ENCODE measurements at regions not wholly inside any gene's neighbourhood (a gene's known extent, or its start where the extent isn't known, plus 50 kb on each side); places are given as distances from the start of the nearest gene placed in this dataset.

- no peak for TF ChIP-seq ZBTB7A (IDR thresholded peaks at IDR 0.05; ENCODE audit: low read depth)
- TF ChIP-seq FOXM1 (IDR thresholded peaks at IDR 0.05; ENCODE audit: borderline replicate concordance, low read depth), result no peak
- no peak for TF ChIP-seq USF1 (IDR thresholded peaks at IDR 0.05)
- no peak for TF ChIP-seq CEBPB (IDR thresholded peaks at IDR 0.05)
- no peak for TF ChIP-seq TCF12 (IDR thresholded peaks at IDR 0.05; ENCODE audit: low read depth)
These were observed 142.5 kb upstream of the DNAJC10 start for GRCh38 chr2:182573553-182573952.

GRCh38 chr2:182577816-182578215 is 138.2 kb upstream of the DNAJC10 start:
- TF ChIP-seq USF1 (IDR thresholded peaks at IDR 0.05) (no peak), FOXM1 (IDR thresholded peaks at IDR 0.05; ENCODE audit: borderline replicate concordance, low read depth) (no peak), TEAD4 (IDR thresholded peaks at IDR 0.05) (no peak), YY1 (IDR thresholded peaks at IDR 0.05; ENCODE audit: low read depth) (no peak), NFIC (IDR thresholded peaks at IDR 0.05) (no peak), TAF1 (IDR thresholded peaks at IDR 0.05; ENCODE audit: low read depth) (no peak), EP300 (IDR thresholded peaks at IDR 0.05; ENCODE audit: borderline replicate concordance) (no peak)

GRCh38 chr2:182581196-182581935 is 134.7 kb upstream of the DNAJC10 start:
- TF ChIP-seq TEAD4 (IDR thresholded peaks at IDR 0.05) (no peak), RAD21 (IDR thresholded peaks at IDR 0.05; ENCODE audit: low read depth) (no peak), CREB1 (IDR thresholded peaks at IDR 0.05; ENCODE audit: low read depth) (no peak), EGR1 (IDR thresholded peaks at IDR 0.05) (no peak)

- TF ChIP-seq CEBPB (IDR thresholded peaks at IDR 0.05) (no peak), NFIC (IDR thresholded peaks at IDR 0.05) (no peak), TEAD4 (IDR thresholded peaks at IDR 0.05) (no peak), TAF1 (IDR thresholded peaks at IDR 0.05; ENCODE audit: low read depth) (no peak), CREB1 (IDR thresholded peaks at IDR 0.05; ENCODE audit: low read depth) (no peak), MAX (IDR thresholded peaks at IDR 0.05) (no peak), REST (IDR thresholded peaks at IDR 0.05; ENCODE audit: low read depth) (no peak), TCF12 (IDR thresholded peaks at IDR 0.05; ENCODE audit: low read depth) (no peak), EGR1 (IDR thresholded peaks at IDR 0.05) (no peak), EP300 (IDR thresholded peaks at IDR 0.05; ENCODE audit: borderline replicate concordance) (no peak), RAD21 (IDR thresholded peaks at IDR 0.05; ENCODE audit: low read depth) (no peak), ZBTB7A (IDR thresholded peaks at IDR 0.05; ENCODE audit: low read depth) (no peak), FOXM1 (IDR thresholded peaks at IDR 0.05; ENCODE audit: borderline replicate concordance, low read depth) (no peak), USF1 (IDR thresholded peaks at IDR 0.05) (no peak), YY1 (IDR thresholded peaks at IDR 0.05; ENCODE audit: low read depth) (no peak)
These were observed 131.6 kb upstream of the DNAJC10 start for GRCh38 chr2:182584462-182584861.

- TF ChIP-seq YY1 (IDR thresholded peaks at IDR 0.05; ENCODE audit: low read depth) (no peak), RAD21 (IDR thresholded peaks at IDR 0.05; ENCODE audit: low read depth) (no peak), ZBTB7A (IDR thresholded peaks at IDR 0.05; ENCODE audit: low read depth) (no peak), MAX (IDR thresholded peaks at IDR 0.05) (no peak), TAF1 (IDR thresholded peaks at IDR 0.05; ENCODE audit: low read depth) (no peak)
These were observed 131.1 kb upstream of the DNAJC10 start for GRCh38 chr2:182585001-182585400.

GRCh38 chr2:182585430-182585829 is 130.6 kb upstream of the DNAJC10 start:
- TF ChIP-seq NFIC (IDR thresholded peaks at IDR 0.05) (no peak), MAX (IDR thresholded peaks at IDR 0.05) (no peak), EGR1 (IDR thresholded peaks at IDR 0.05) (no peak), EP300 (IDR thresholded peaks at IDR 0.05; ENCODE audit: borderline replicate concordance) (no peak)

- TF ChIP-seq YY1 (IDR thresholded peaks at IDR 0.05; ENCODE audit: low read depth), result no peak
- no peak for TF ChIP-seq MAX (IDR thresholded peaks at IDR 0.05)
- no peak for TF ChIP-seq TAF1 (IDR thresholded peaks at IDR 0.05; ENCODE audit: low read depth)
- TF ChIP-seq USF1 (IDR thresholded peaks at IDR 0.05), result no peak
- no peak for TF ChIP-seq TCF12 (IDR thresholded peaks at IDR 0.05; ENCODE audit: low read depth)
- no peak for TF ChIP-seq EGR1 (IDR thresholded peaks at IDR 0.05)
- no peak for TF ChIP-seq RAD21 (IDR thresholded peaks at IDR 0.05; ENCODE audit: low read depth)
- no peak for TF ChIP-seq ZBTB7A (IDR thresholded peaks at IDR 0.05; ENCODE audit: low read depth)
- no peak for TF ChIP-seq EP300 (IDR thresholded peaks at IDR 0.05; ENCODE audit: borderline replicate concordance)
- TF ChIP-seq TEAD4 (IDR thresholded peaks at IDR 0.05), result no peak
- no peak for TF ChIP-seq NFIC (IDR thresholded peaks at IDR 0.05)
- TF ChIP-seq CREB1 (IDR thresholded peaks at IDR 0.05; ENCODE audit: low read depth), result no peak
- TF ChIP-seq FOXM1 (IDR thresholded peaks at IDR 0.05; ENCODE audit: borderline replicate concordance, low read depth), result no peak
- no peak for TF ChIP-seq REST (IDR thresholded peaks at IDR 0.05; ENCODE audit: low read depth)
- no peak for TF ChIP-seq CEBPB (IDR thresholded peaks at IDR 0.05)
These were observed 129.6 kb upstream of the DNAJC10 start for GRCh38 chr2:182586426-182586825.

All from Ishikawa (cell line).